H9 (cell line): ENCODE measurements at regions not wholly inside any gene's neighbourhood (a gene's known extent, or its start where the extent isn't known, plus 50 kb on each side); places are given as distances from the start of the nearest gene placed in this dataset.

Experiments
- DNase-seq: peaks from one replicate; pipeline ENCODE4 v3.0.0-alpha.2; 2017
- H2AFZ ChIP-seq: one replicate; pipeline ENCODE4 v1.6.1; 2013; ENCODE audit warnings: mild to moderate bottlenecking, low read length, control low read depth, moderate library complexity
- H2AK5ac ChIP-seq: 2 replicates; pipeline ENCODE4 v1.6.1; 2013; ENCODE audit warnings: low read length, control low read depth, mixed read lengths; ENCODE audit not compliant: insufficient read length
- H2BK120ac ChIP-seq: one replicate; pipeline ENCODE4 v1.6.1; 2013; ENCODE audit warnings: low read depth, mild to moderate bottlenecking, low read length, control low read depth, inconsistent platforms; ENCODE audit not compliant: poor library complexity, severe bottlenecking
- H2BK12ac ChIP-seq: 2 replicates; pipeline ENCODE4 v1.6.1; 2013; ENCODE audit warnings: low read length, control low read depth, mixed read lengths, low read depth; ENCODE audit not compliant: insufficient read length
- H2BK15ac ChIP-seq: 2 replicates; pipeline ENCODE4 v1.6.1; 2013; ENCODE audit warnings: low read depth, low read length, control low read depth
- H2BK20ac ChIP-seq: one replicate; pipeline ENCODE4 v1.6.1; 2013; ENCODE audit warnings: low read depth, mild to moderate bottlenecking, low read length, control low read depth, inconsistent platforms; ENCODE audit not compliant: poor library complexity, severe bottlenecking
- H2BK5ac ChIP-seq: 2 replicates; pipeline ENCODE4 v1.6.1; 2013; ENCODE audit warnings: low read length, control low read depth, mixed read lengths; ENCODE audit not compliant: insufficient read length
- H3K14ac ChIP-seq: 2 replicates; pipeline ENCODE4 v1.6.1; 2013; ENCODE audit warnings: low read length, control low read depth; ENCODE audit not compliant: insufficient read depth
- H3K18ac ChIP-seq: 2 replicates; pipeline ENCODE4 v1.6.1; 2013; ENCODE audit warnings: low read depth, mild to moderate bottlenecking, mixed read lengths, low read length, control low read depth; ENCODE audit not compliant: insufficient read length
- H3K23ac ChIP-seq: 2 replicates; pipeline ENCODE4 v1.6.1; 2013; ENCODE audit warnings: low read length, control low read depth, mixed read lengths, low read depth; ENCODE audit not compliant: insufficient read length
- H3K23me2 ChIP-seq: 2 replicates; pipeline ENCODE4 v1.6.1; 2013; ENCODE audit warnings: low read depth, mild to moderate bottlenecking, mixed read lengths, low read length, control low read depth; ENCODE audit not compliant: insufficient read length, poor library complexity, severe bottlenecking
- H3K27ac ChIP-seq: 2 replicates; pipeline ENCODE4 v1.5.1; 2013; ENCODE audit warnings: low read length, control low read depth, mixed read lengths, low read depth; ENCODE audit not compliant: insufficient read length
- H3K27me3 ChIP-seq: 2 replicates; pipeline ENCODE4 v1.6.1; 2013; ENCODE audit warnings: low read length, control low read depth, inconsistent platforms; ENCODE audit not compliant: insufficient read depth
- H3K4ac ChIP-seq: 2 replicates; pipeline ENCODE4 v1.6.1; 2013; ENCODE audit warnings: low read depth, mild to moderate bottlenecking, control low read depth, inconsistent platforms, low read length, moderate library complexity
- H3K4me1 ChIP-seq: 2 replicates; pipeline ENCODE4 v1.6.1; 2013; ENCODE audit warnings: low read length, control low read depth, inconsistent platforms; ENCODE audit not compliant: insufficient read depth
- H3K4me2 ChIP-seq: 2 replicates; pipeline ENCODE4 v1.6.1; 2013; ENCODE audit warnings: low read length, control low read depth, mixed read lengths; ENCODE audit not compliant: insufficient read length, insufficient read depth
- H3K56ac ChIP-seq: 2 replicates; pipeline ENCODE4 v1.6.1; 2013; ENCODE audit warnings: low read depth, mild to moderate bottlenecking, mixed read lengths, low read length, control low read depth; ENCODE audit not compliant: insufficient read length
- H3K79me1 ChIP-seq: 2 replicates; pipeline ENCODE4 v1.6.1; 2013; ENCODE audit warnings: low read depth, mild to moderate bottlenecking, moderate library complexity, low read length, control low read depth, inconsistent platforms; ENCODE audit not compliant: insufficient read depth, poor library complexity, severe bottlenecking
- H3K79me2 ChIP-seq: 2 replicates; pipeline ENCODE4 v1.6.1; 2013; ENCODE audit warnings: low read length, control low read depth, inconsistent platforms; ENCODE audit not compliant: insufficient read depth
- H3K9ac ChIP-seq: 2 replicates; pipeline ENCODE4 v1.6.1; 2013; ENCODE audit warnings: low read length, control low read depth, mixed read lengths; ENCODE audit not compliant: insufficient read length; ENCODE audit errors: extremely low read depth
- H3K9me3 ChIP-seq: one replicate; pipeline ENCODE4 v1.6.1; 2013; ENCODE audit warnings: low read depth, low read length, inconsistent platforms; ENCODE audit not compliant: control insufficient read depth
- H3T11ph ChIP-seq: one replicate; pipeline ENCODE4 v1.6.1; 2013; ENCODE audit warnings: mild to moderate bottlenecking, low read length, control low read depth, inconsistent platforms
- H4K20me1 ChIP-seq: one replicate; pipeline ENCODE4 v1.6.1; 2013; ENCODE audit not compliant: control insufficient read depth, insufficient read length, insufficient read depth
- H4K5ac ChIP-seq: 2 replicates; pipeline ENCODE4 v1.6.1; 2013; ENCODE audit warnings: low read depth, mild to moderate bottlenecking, mixed read lengths, low read length, control low read depth; ENCODE audit not compliant: insufficient read length
- H4K8ac ChIP-seq: replicated peaks from 2 replicates; pipeline ENCODE4 v1.6.1; 2013; ENCODE audit warnings: low read length, control low read depth, mixed read lengths, low read depth; ENCODE audit not compliant: insufficient read length
- H4K91ac ChIP-seq: 2 replicates; pipeline ENCODE4 v1.6.1; 2013; ENCODE audit warnings: low read depth, mild to moderate bottlenecking, moderate library complexity, mixed read lengths, low read length, control low read depth; ENCODE audit not compliant: insufficient read length
- H3K27ac Mint-ChIP-seq, 3 experiments: 2 replicates in 2 of 3; 3 replicates in 1 of 3; pipeline ENCODE4 v1.8.0; 2020 to 2021; ENCODE audit warnings: mixed read lengths in 3 of 3, mild to moderate bottlenecking in 1 of 3, moderate library complexity in 1 of 3
- H3K27me3 Mint-ChIP-seq: 2 replicates; pipeline ENCODE4 v1.8.0; 2021; ENCODE audit warnings: low read depth, mild to moderate bottlenecking, moderate library complexity, mixed read lengths
- H3K36me3 Mint-ChIP-seq, 3 experiments: 2 replicates in 2 of 3; 3 replicates in 1 of 3; pipeline ENCODE4 v1.8.0; 2020 to 2021; ENCODE audit warnings: low read depth in 3 of 3, mixed read lengths in 3 of 3; ENCODE audit not compliant: insufficient read depth in 1 of 3
- H3K4me1 Mint-ChIP-seq, 2 experiments: 2 replicates each; pipeline ENCODE4 v1.8.0; 2020; ENCODE audit warnings: mixed read lengths in 2 of 2
- H3K4me3 Mint-ChIP-seq, 2 experiments: 2 replicates in 1 of 2; 3 replicates in 1 of 2; pipeline ENCODE4 v1.8.0; 2020 to 2021; ENCODE audit warnings: mild to moderate bottlenecking in 2 of 2, mixed read lengths in 2 of 2, moderate library complexity in 1 of 2
- H3K9me3 Mint-ChIP-seq, 2 experiments: 2 replicates in 1 of 2; 3 replicates in 1 of 2; pipeline ENCODE4 v1.8.0; 2020; ENCODE audit warnings: mild to moderate bottlenecking in 2 of 2, mixed read lengths in 2 of 2, moderate library complexity in 1 of 2
- CTCF ChIP-seq: fragments of 200-600 bp; sonication (generic); conservative IDR thresholded peaks from 3 replicates; pipeline ENCODE4 v1.8.0; 2021; ENCODE audit warnings: antibody characterized with exemption, mild to moderate bottlenecking
- WGBS: extraction: QIAGEN DNeasy Blood & Tissue Kit; methylation state at CpG from one replicate; pipeline ENCODE4 v1.1.7; 2013; ENCODE audit warnings: missing lambda C conversion rate, low lambda C conversion rate, mixed read lengths; ENCODE audit not compliant: insufficient read length; ENCODE audit errors: extremely low coverage; 5-methylcytosine and 5-hydroxymethylcytosine counted together

GRCh38 chr16:58809213-58809612 lies 75.1 kb upstream of the GOT2 start:
- H3K4me3 Mint-ChIP-seq, result no peak overlapping the region
- Histone ChIP-seq H3K4ac (no peak overlapping the region), H4K91ac (no peak overlapping the region), H3K9ac (no peak overlapping the region), H4K5ac (no peak overlapping the region), H3K27me3 (no peaks in the 10 kb centered on the region), H2BK20ac (no peak overlapping the region), H2AK5ac (no peak overlapping the region), H2AFZ (no peak overlapping the region), H2BK5ac (no peak overlapping the region), H3K18ac (no peak overlapping the region), H4K8ac (no peak overlapping the region), H3K79me2 (no peaks in the 10 kb centered on the region), H3K27ac (no peak overlapping the region), H3K23ac (no peak overlapping the region), H2BK120ac (no peak overlapping the region), H3T11ph (no peak overlapping the region), H2BK15ac (no peak overlapping the region), H3K4me2 (no peak overlapping the region), H2BK12ac (no peak overlapping the region), H3K23me2 (no peaks in the 10 kb centered on the region), H3K56ac (no peak overlapping the region), H4K20me1 (no peaks in the 10 kb centered on the region), H3K9me3 (no peaks in the 10 kb centered on the region), H3K4me1 (no peaks in the 10 kb centered on the region), H3K79me1 (no peaks in the 10 kb centered on the region), H3K14ac (no peak overlapping the region)
- no peaks in the 10 kb centered on the region for H3K27me3 Mint-ChIP-seq
- no peak for DNase-seq
- no peak for TF ChIP-seq CTCF
- no peaks in the 10 kb centered on the region for H3K4me1 Mint-ChIP-seq
- no CpG with 5 or more reads among the region's 3 CpGs for WGBS
- peaks cover 17 to 22% of the 10 kb centered on the region in 2 experiments for H3K9me3 Mint-ChIP-seq
- H3K36me3 Mint-ChIP-seq, result peaks cover 5 to 15% (median 6%) of the 10 kb centered on the region in 3 experiments; a peak in 6 of 7 replicates
- no peak overlapping the region for H3K27ac Mint-ChIP-seq
